OCI-LY7 (cell line): ENCODE measurements at regions not wholly inside any gene's neighbourhood (a gene's known extent, or its start where the extent isn't known, plus 50 kb on each side); places are given as distances from the start of the nearest gene placed in this dataset.

Experiments
- BruUV-seq: library from RNA; stranded (reverse); fragments of 400-500 nt; replicated peaks from 2 replicates; lab custom pipeline; 2021; lab: Mats Ljungman, UMichigan
- CTCF ChIA-PET: fragments of 300-600 bp; sonication (Branson Sonifier 250); formaldehyde crosslinking; loops from one replicate; lab custom pipeline; 2022; ENCODE audit warnings: antibody characterized with exemption; ENCODE audit not compliant: unreplicated experiment; lab: Charles Lee
- POLR2A ChIA-PET: fragments of 300-600 bp; sonication (Branson Sonifier 250); formaldehyde crosslinking; loops from one replicate; lab custom pipeline; 2022; ENCODE audit warnings: antibody characterized with exemption; lab: Charles Lee
- DNase-seq: peaks from one replicate; pipeline ENCODE4 v3.0.0-alpha.2; 2015; ENCODE audit warnings: low spot score
- H2AFZ ChIP-seq: fragments of 200-600 bp; sonication (generic), shearing (Covaris generic); 2 replicates; pipeline ENCODE4 v1.6.1; 2014; ENCODE audit warnings: mild to moderate bottlenecking, antibody characterized with exemption, low read length, moderate library complexity
- H3K27ac ChIP-seq: fragments of 200-600 bp; sonication (generic); 2 replicates; pipeline ENCODE4 v1.5.1; 2014; ENCODE audit warnings: mixed run types, low read depth, mild to moderate bottlenecking, moderate library complexity, low read length, inconsistent platforms; ENCODE audit not compliant: poor library complexity, severe bottlenecking
- H3K36me3 ChIP-seq: fragments of 200-600 bp; sonication (generic); 2 replicates; pipeline ENCODE4 v1.6.1; 2014; ENCODE audit warnings: mild to moderate bottlenecking, antibody characterized with exemption, low read length, moderate library complexity, mixed read lengths; ENCODE audit not compliant: insufficient read depth
- H3K4me1 ChIP-seq: fragments of 200-600 bp; sonication (generic); 2 replicates; pipeline ENCODE4 v1.5.1; 2014; ENCODE audit warnings: mild to moderate bottlenecking, low read length; ENCODE audit not compliant: insufficient read depth, poor library complexity, severe bottlenecking
- H3K4me2 ChIP-seq: fragments of 200-600 bp; sonication (generic); 2 replicates; pipeline ENCODE4 v1.6.1; 2014; ENCODE audit warnings: mild to moderate bottlenecking, low read length
- H3K4me3 ChIP-seq: fragments of 200-600 bp; sonication (generic); 2 replicates; pipeline ENCODE4 v1.5.1; 2014; ENCODE audit warnings: mild to moderate bottlenecking, low read depth, low read length; ENCODE audit not compliant: poor library complexity, severe bottlenecking
- H3K79me2 ChIP-seq: fragments of 200-600 bp; sonication (generic); 2 replicates; pipeline ENCODE4 v1.6.1; 2016; ENCODE audit warnings: low read depth, mild to moderate bottlenecking, low read length, moderate library complexity, mixed read lengths; ENCODE audit not compliant: insufficient read depth
- H3K9me2 ChIP-seq: fragments of 200-600 bp; sonication (generic); 2 replicates; pipeline ENCODE4 v1.6.1; 2016; ENCODE audit warnings: mild to moderate bottlenecking, low read length, mixed read lengths; ENCODE audit not compliant: insufficient read depth
- H3K9me3 ChIP-seq: fragments of 200-600 bp; sonication (generic); 2 replicates; pipeline ENCODE4 v1.6.1; 2014; ENCODE audit warnings: mild to moderate bottlenecking, mixed run types, low read length, mixed read lengths
- H4K20me1 ChIP-seq: fragments of 200-600 bp; sonication (generic); 2 replicates; pipeline ENCODE4 v1.6.1; 2014; ENCODE audit warnings: mild to moderate bottlenecking, antibody characterized with exemption, low read length, moderate library complexity, mixed read lengths; ENCODE audit not compliant: insufficient read depth
- CTCF ChIP-seq: fragments of 200-600 bp; sonication (generic); conservative IDR thresholded peaks from 2 replicates; pipeline ENCODE4 v1.5.1; 2014; ENCODE audit warnings: mild to moderate bottlenecking, antibody characterized with exemption, low read length, moderate library complexity, mixed read lengths
- EZH2phosphoT487 ChIP-seq: fragments of 200-600 bp; sonication (generic); IDR thresholded peaks from 2 replicates; pipeline ENCODE4 v1.6.1; 2018; ENCODE audit warnings: low read depth, borderline replicate concordance, mild to moderate bottlenecking, mixed run types, antibody characterized with exemption, low read length, moderate library complexity, mixed read lengths
- intact Hi-C: fragments of 100-400 bp; cut with micrococcal nuclease; formaldehyde crosslinking; loops from one replicate; pipeline ENCODE4 v1.10.0; 2022; ENCODE audit not compliant: unreplicated experiment

GRCh38 chr13:58827904-58828303 is 1196.4 kb downstream of the PCDH17 start:
- TF ChIP-seq EZH2phosphoT487, result no peak
- POLR2A ChIA-PET, result interaction anchor here (0.7 kb wide), 2 partner anchors 67 to 180 kb away, joined by 3 read pairs; no protein-coding TSS in a partner anchor
- no TSS peak for BruUV-seq
- no peaks in the 10 kb centered on the region for H3K9me2 ChIP-seq
- H3K36me3 ChIP-seq, result no peaks in the 10 kb centered on the region
- H2AFZ ChIP-seq, result no peak overlapping the region
- CTCF ChIA-PET, result no interaction called here
- H3K9me3 ChIP-seq, result no peaks in the 10 kb centered on the region
- H3K4me3 ChIP-seq, result no peak overlapping the region
- DNase-seq, result no peak
- intact Hi-C loops, result no loop called here
- no peaks in the 10 kb centered on the region for H3K4me1 ChIP-seq
- H4K20me1 ChIP-seq, result no peaks in the 10 kb centered on the region
- no peak overlapping the region for H3K27ac ChIP-seq
- H3K79me2 ChIP-seq, result no peaks in the 10 kb centered on the region
- H3K4me2 ChIP-seq, result no peak overlapping the region

- intact Hi-C loops, result no loop called here
- CTCF ChIA-PET, result no interaction called here
- H4K20me1 ChIP-seq, result no peaks in the 10 kb centered on the region
- H3K4me2 ChIP-seq, result no peak overlapping the region
- no TSS peak for BruUV-seq
- H3K4me3 ChIP-seq, result no peak overlapping the region
- H3K4me1 ChIP-seq, result no peaks in the 10 kb centered on the region
- no peak overlapping the region for H3K27ac ChIP-seq
- POLR2A ChIA-PET, result no interaction called here
- no peak for DNase-seq
- no peaks in the 10 kb centered on the region for H3K9me2 ChIP-seq
- TF ChIP-seq CTCF (no peak), EZH2phosphoT487 (no peak)
- H3K36me3 ChIP-seq, result no peaks in the 10 kb centered on the region
- H2AFZ ChIP-seq, result no peak overlapping the region
- no peaks in the 10 kb centered on the region for H3K79me2 ChIP-seq
- H3K9me3 ChIP-seq, result no peaks in the 10 kb centered on the region
Measured at GRCh38 chr13:58830841-58831240, 1199.3 kb downstream of the PCDH17 start.

- CTCF ChIA-PET, result no interaction called here
Measured at GRCh38 chr13:58838615-58839014, 1207.1 kb downstream of the PCDH17 start.

More at GRCh38 chr13:58838615-58839014, 1207.1 kb downstream of the PCDH17 start:
- no peaks in the 10 kb centered on the region for H3K79me2 ChIP-seq
- H3K36me3 ChIP-seq, result no peaks in the 10 kb centered on the region
- POLR2A ChIA-PET, result no interaction called here
- intact Hi-C loops, result no loop called here
- H3K27ac ChIP-seq, result no peak overlapping the region
- H3K9me2 ChIP-seq, result no peaks in the 10 kb centered on the region
- no peaks in the 10 kb centered on the region for H3K9me3 ChIP-seq
- DNase-seq, result no peak
- no peak overlapping the region for H2AFZ ChIP-seq
- H3K4me1 ChIP-seq, result no peaks in the 10 kb centered on the region
- BruUV-seq, result no TSS peak
- TF ChIP-seq CTCF (no peak), EZH2phosphoT487 (no peak)
- H3K4me3 ChIP-seq, result no peak overlapping the region
- no peaks in the 10 kb centered on the region for H4K20me1 ChIP-seq
- no peak overlapping the region for H3K4me2 ChIP-seq
